Posterior cingulate gyrus (tissue), 11 donors: ENCODE measurements at regions not wholly inside any gene's neighbourhood (a gene's known extent, or its start where the extent isn't known, plus 50 kb on each side); places are given as distances from the start of the nearest gene placed in this dataset.

ENCODE experiments used
- DNase-seq, 10 donors: peaks; one replicate each; pipeline versions ENCODE4 v3.0.0 to v3.0.0-alpha.2; 2020 to 2021; ENCODE audit warnings: mixed read lengths in 3 of 10
- intact Hi-C: fragments of 100-400 bp; cut with DNase I; formaldehyde crosslinking; loops from one replicate; pipeline ENCODE4 v1.15.1; 2023

- intact Hi-C loops: no loop called here
- no peak for DNase-seq
Measured at GRCh38 chr16:9436175-9436574, 344.7 kb downstream of the HAPSTR1 start.

GRCh38 chr16:9437115-9437514 lies 345.7 kb downstream of the HAPSTR1 start:
- no peak for DNase-seq
- intact Hi-C loops: no loop called here

- intact Hi-C loops: no loop called here
- no peak for DNase-seq
Measured at GRCh38 chr16:9438991-9439390, 347.5 kb downstream of the HAPSTR1 start.

- intact Hi-C loops: no loop called here
- no peak for DNase-seq
Measured at GRCh38 chr16:9441012-9441411, 349.6 kb downstream of the HAPSTR1 start.

GRCh38 chr16:9443864-9444263 lies 352.4 kb downstream of the HAPSTR1 start:
- intact Hi-C loops: no loop called here
- DNase-seq: no peak

- intact Hi-C loops: no loop called here
- no peak for DNase-seq
Measured at GRCh38 chr16:9446471-9447194, 355.2 kb downstream of the HAPSTR1 start.

GRCh38 chr16:9447195-9447551 lies 355.7 kb downstream of the HAPSTR1 start:
- intact Hi-C loops: no loop called here
- DNase-seq: no peak

- intact Hi-C loops: no loop called here
Measured at GRCh38 chr16:9447699-9448098, 356.3 kb downstream of the HAPSTR1 start.

GRCh38 chr16:9449597-9449996 lies 358.2 kb downstream of the HAPSTR1 start:
- DNase-seq: no peak
- intact Hi-C loops: no loop called here

More at GRCh38 chr16:9447699-9448098, 356.3 kb downstream of the HAPSTR1 start:
- DNase-seq: no peak

GRCh38 chr16:9457215-9457614 lies 365.8 kb downstream of the HAPSTR1 start:
- intact Hi-C loops: no loop called here
- no peak for DNase-seq

GRCh38 chr16:9458816-9459215 lies 367.4 kb downstream of the HAPSTR1 start:
- intact Hi-C loops: no loop called here

GRCh38 chr16:9462984-9463383 lies 371.5 kb downstream of the HAPSTR1 start:
- no peak for DNase-seq
- intact Hi-C loops: no loop called here

More at GRCh38 chr16:9458816-9459215, 367.4 kb downstream of the HAPSTR1 start:
- no peak for DNase-seq

- intact Hi-C loops: no loop called here
- DNase-seq: no peak
Measured at GRCh38 chr16:9463461-9463860, 372.0 kb downstream of the HAPSTR1 start.

- intact Hi-C loops: no loop called here
Measured at GRCh38 chr16:9465161-9465560, 373.7 kb downstream of the HAPSTR1 start.

GRCh38 chr16:9469512-9469911 lies 378.1 kb downstream of the HAPSTR1 start:
- intact Hi-C loops: no loop called here
- no peak for DNase-seq

More at GRCh38 chr16:9465161-9465560, 373.7 kb downstream of the HAPSTR1 start:
- no peak for DNase-seq

- intact Hi-C loops: no loop called here
Measured at GRCh38 chr16:9476744-9477143, 385.3 kb downstream of the HAPSTR1 start.

GRCh38 chr16:9479008-9479407 lies 387.6 kb downstream of the HAPSTR1 start:
- DNase-seq: no peak
- intact Hi-C loops: no loop called here

More at GRCh38 chr16:9476744-9477143, 385.3 kb downstream of the HAPSTR1 start:
- no peak for DNase-seq

GRCh38 chr16:9480503-9480902 lies 389.1 kb downstream of the HAPSTR1 start:
- no peak for DNase-seq
- intact Hi-C loops: no loop called here

GRCh38 chr16:9481747-9482730 lies 390.6 kb downstream of the HAPSTR1 start:
- no peak for DNase-seq
- intact Hi-C loops: no loop called here

GRCh38 chr16:9484426-9484825 lies 393.0 kb downstream of the HAPSTR1 start:
- intact Hi-C loops: no loop called here
- DNase-seq: no peak

- intact Hi-C loops: no loop called here
- no peak for DNase-seq
Measured at GRCh38 chr16:9484881-9485280, 393.4 kb downstream of the HAPSTR1 start.
